Activated CD8-positive, alpha-beta memory T cell treated with anti-CD3 and anti-CD28 coated beads, Interleukin-2, amount 50 U/mL, for 1 hour (primary cell): ENCODE measurements at regions not wholly inside any gene's neighbourhood (a gene's known extent, or its start where the extent isn't known, plus 50 kb on each side); places are given as distances from the start of the nearest gene placed in this dataset.

Source experiments
- DNase-seq: peaks from one replicate; pipeline ENCODE4 v3.0.0-alpha.2; 2020; ENCODE audit errors: extremely low read depth

- no peak for DNase-seq
Observed at GRCh38 chr1:101698681-101699080, 298.0 kb downstream of the OLFM3 start.

- DNase-seq: no peak
Observed at GRCh38 chr1:101704895-101705294, 291.8 kb downstream of the OLFM3 start.

GRCh38 chr1:101706366-101706765, 290.4 kb downstream of the OLFM3 start:
- no peak for DNase-seq

DNA sequence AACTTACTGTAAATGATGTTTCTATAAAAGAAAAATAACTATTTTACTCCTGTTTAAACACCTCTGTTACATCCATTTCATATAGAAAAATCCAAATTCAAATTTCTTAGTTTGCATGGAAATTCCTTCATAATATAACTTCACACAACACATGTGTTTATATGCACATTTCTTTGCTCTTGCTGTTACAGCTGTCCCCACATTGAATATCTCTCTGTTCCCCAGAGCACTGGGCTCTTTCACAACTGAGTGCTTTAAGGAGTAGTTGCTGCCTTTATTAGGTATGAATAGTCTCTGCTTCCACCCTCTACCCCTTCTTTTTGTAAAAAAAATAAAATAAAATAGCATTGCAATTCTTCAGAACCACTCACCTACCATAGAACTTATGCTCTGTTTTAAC, 287.0 kb downstream of the OLFM3 start:
- no peak for DNase-seq

GRCh38 chr1:101713760-101714159, 283.0 kb downstream of the OLFM3 start:
- no peak for DNase-seq

DNA sequence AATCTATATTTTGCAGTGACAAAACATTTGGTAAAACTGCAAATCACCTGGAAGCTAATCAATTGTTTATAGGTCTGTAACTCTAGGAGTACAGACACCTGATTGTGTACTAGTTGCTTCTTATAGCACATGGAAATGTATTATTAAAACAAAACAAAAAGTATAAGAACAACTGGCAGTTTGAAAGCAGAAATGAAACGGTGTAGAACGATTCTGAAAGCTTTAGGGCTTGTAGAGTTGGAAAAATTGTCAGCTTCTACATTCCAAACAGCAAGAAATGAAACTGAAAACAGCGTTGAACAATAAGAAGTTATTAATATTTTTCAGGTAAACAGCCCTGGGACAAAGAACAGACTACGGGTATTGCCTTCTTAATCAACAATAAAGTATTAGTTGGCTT, 273.3 kb downstream of the OLFM3 start:
- DNase-seq: no peak

- DNase-seq: no peak
Observed at GRCh38 chr1:101728029-101728428, 268.7 kb downstream of the OLFM3 start.

DNA sequence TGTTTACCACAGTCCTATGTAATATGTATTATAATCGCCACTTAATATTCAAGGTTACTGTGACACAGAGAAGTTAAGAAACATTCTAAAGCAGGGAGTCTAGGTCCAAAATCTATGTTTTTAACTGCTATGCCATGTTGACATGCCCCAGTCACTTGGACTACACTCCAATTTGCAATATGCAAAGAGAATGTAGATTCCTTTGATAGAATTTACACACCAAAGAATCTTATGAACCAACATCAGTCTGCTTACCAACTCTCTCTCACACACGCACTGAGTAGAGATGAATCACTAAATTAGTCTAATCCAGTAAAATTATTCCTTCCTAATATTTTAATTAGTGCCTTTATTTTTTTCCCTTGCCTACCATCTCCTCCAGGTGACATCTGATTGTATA, 266.2 kb downstream of the OLFM3 start:
- DNase-seq: no peak

DNA sequence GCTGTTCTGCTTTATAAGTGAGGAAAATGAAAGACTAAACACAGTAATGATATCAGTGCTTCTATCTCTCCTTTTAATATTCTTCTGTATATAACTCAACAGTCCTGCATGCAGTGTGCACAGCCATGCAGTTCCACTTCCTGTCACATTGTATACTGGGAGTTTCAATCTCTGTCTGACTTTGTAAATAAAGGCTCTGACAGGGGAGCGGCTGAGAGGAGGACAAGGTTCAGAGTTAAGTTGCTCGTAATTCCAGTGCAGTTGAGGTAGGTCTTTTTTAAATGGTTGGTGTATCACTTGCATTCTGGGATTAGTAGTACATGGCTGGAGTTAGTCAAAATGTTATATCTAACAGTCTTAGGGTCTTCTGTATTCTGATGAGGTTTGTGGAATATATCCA, 264.5 kb downstream of the OLFM3 start:
- DNase-seq: no peak

- no peak for DNase-seq
Observed at GRCh38 chr1:101733340-101733739, 263.4 kb downstream of the OLFM3 start.

DNA sequence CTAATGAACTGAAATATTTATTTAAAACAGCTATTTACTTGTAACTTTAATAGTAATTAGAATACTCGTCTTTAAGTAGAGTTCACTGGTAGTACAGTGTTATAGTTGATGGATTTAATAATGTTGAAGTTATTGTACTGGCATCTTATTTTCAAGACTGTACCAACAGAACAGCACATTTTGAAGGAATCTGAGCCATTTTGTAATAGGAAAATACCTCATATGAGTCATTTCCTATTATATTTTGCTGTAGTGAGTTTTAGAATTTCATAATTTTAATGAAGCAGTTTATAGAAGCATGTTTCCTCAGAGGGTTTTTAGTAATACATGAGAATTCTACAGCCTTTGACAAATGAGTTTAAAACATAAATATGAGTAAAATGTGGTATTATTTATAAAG, 258.3 kb downstream of the OLFM3 start:
- no peak for DNase-seq

DNA sequence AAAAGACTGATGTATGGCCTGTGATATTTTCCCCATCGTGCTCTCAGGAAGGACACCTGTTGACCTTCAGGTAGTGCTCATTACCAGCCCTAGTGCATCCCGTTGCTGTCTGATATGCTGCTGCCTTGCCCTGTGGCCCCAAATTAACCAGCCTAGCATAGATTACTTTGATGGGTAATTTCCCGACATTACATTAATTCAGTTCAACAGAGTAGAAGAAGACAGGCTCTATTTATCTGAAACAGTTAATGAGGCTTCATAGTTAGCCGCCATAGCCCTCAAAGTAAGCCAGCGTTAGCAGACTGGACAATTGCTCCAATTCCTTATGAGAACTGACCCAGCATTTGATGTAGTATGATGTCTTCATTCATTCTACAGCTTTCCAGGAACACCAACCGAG, 257.6 kb downstream of the OLFM3 start:
- DNase-seq: no peak

DNA sequence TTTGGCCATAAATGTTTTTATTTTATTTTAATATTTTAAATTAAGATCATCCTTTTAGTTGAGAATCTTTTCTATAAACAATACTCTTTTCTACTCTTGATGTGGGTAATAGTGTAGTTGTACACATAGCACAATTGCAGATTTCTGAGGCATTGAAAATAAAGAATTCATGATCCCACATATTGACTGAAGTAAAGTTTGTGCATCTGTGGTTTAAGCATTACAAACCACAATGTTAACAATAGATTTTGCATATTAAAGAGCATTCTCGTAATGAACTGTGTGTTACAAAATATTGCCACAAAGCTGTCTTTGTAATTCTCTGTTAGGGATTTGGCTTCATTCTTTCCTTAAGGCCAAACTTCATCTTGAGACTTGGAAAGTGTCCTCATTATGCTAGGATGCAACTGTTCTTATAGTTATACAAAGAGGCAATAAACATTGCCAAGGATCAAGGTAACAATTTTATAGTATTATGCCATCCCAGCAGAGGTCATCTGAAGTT, 256.8 kb downstream of the OLFM3 start:
- no peak for DNase-seq

- no peak for DNase-seq
Observed at GRCh38 chr1:101741910-101742309, 254.8 kb downstream of the OLFM3 start.

DNA sequence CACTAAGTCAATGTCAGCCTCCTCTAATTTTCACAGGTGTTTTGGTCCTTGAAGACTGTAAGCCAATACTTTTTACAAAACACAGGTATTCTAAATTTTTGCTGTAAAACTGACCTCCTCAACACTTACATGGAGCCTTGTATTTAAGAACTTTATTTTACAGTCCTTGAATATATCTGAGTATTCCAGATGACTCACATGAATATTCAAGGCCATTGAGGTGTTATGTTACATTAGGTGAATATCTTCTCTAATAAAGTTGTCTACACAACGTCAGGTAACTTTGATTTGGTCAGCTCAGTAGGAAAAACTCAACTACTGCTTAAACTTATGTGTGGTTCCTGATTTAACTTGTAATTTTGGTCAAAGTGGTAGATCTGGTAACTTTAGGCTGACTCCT, 254.2 kb downstream of the OLFM3 start:
- DNase-seq: no peak

DNA sequence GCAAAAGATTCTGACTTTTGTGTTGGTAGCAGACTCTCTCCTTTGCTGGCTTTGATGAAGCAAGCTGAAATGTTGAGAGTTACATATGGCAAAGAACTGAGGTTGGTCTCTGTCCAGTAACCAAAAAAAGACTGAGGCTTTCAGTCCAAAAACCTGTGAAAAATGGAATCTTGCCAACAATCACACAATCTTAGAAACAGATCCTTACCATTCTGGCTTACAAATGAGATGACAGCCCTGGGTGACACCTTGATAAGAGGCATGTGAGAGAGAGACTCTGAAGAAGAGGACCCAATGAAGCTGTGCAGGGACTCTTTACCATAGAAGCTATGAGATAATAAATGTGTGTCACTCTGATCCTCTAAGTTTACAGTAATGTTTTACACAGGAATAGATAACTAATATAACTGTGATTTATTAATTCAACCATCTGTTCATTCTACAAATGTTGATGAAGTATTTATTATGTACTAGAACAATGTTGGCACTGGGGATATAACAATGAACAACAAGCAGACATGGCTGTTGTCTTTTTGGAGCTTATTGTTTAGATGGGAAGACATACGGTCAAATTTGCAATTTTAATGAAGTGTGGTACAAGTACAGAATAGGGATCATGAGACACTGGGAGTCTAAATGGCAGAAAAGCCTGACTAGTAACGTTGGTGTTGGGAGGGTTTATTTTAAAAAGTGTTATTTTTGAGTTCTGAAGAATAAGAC, 251.0 kb downstream of the OLFM3 start:
- DNase-seq: no peak

GRCh38 chr1:101748077-101748476, 248.6 kb downstream of the OLFM3 start:
- DNase-seq: no peak
